Mesenchymal stem cell (in vitro differentiated cells and primary cell): ENCODE measurements at regions not wholly inside any gene's neighbourhood (a gene's known extent, or its start where the extent isn't known, plus 50 kb on each side); places are given as distances from the start of the nearest gene placed in this dataset.
"Not testable (repeated sequence)": the region's sequence is repeated elsewhere in the genome, so short reads cannot be mapped to it uniquely, and the experiment has no call there.

ENCODE experiments used
- DNase-seq: peaks from one replicate; pipeline ENCODE4 v3.0.0-alpha.2; 2013
- H2AFZ ChIP-seq: one replicate; pipeline ENCODE4 v1.6.1; 2013; ENCODE audit warnings: low read depth, mild to moderate bottlenecking, control low read depth, inconsistent platforms, low read length, moderate library complexity
- H2AK5ac ChIP-seq: 2 replicates; pipeline ENCODE4 v1.6.1; 2013; ENCODE audit warnings: low read length, moderate library complexity, mild to moderate bottlenecking, inconsistent platforms; ENCODE audit not compliant: severe bottlenecking
- H2BK120ac ChIP-seq: one replicate; pipeline ENCODE4 v1.6.1; 2013; ENCODE audit warnings: low read depth, mild to moderate bottlenecking, inconsistent platforms, low read length, moderate library complexity
- H2BK12ac ChIP-seq, 2 experiments: one replicate each; pipeline ENCODE4 v1.6.1; 2013; ENCODE audit warnings: inconsistent platforms in 2 of 2, low read length in 2 of 2, mild to moderate bottlenecking in 2 of 2, moderate library complexity in 2 of 2, control low read depth in 1 of 2
- H2BK15ac ChIP-seq: one replicate; pipeline ENCODE4 v1.6.1; 2013; ENCODE audit warnings: mild to moderate bottlenecking, low read depth, inconsistent platforms; ENCODE audit not compliant: poor library complexity, severe bottlenecking
- H2BK5ac ChIP-seq: 2 replicates; pipeline ENCODE4 v1.6.1; 2013; ENCODE audit warnings: low read depth, mild to moderate bottlenecking, low read length, control low read depth, inconsistent platforms; ENCODE audit not compliant: poor library complexity, severe bottlenecking
- H3K14ac ChIP-seq, 2 experiments: one replicate each; pipeline ENCODE4 v1.6.1; 2013; ENCODE audit warnings: inconsistent platforms in 2 of 2, low read length in 2 of 2, control low read depth in 1 of 2, mild to moderate bottlenecking in 1 of 2, moderate library complexity in 1 of 2
- H3K18ac ChIP-seq, 2 experiments: one replicate each; pipeline ENCODE4 v1.6.1; 2013; ENCODE audit warnings: inconsistent platforms in 2 of 2, low read length in 2 of 2, control low read depth in 1 of 2, low read depth in 1 of 2, mild to moderate bottlenecking in 1 of 2
- H3K23ac ChIP-seq, 2 experiments: one replicate each; pipeline ENCODE4 v1.6.1; 2013; ENCODE audit warnings: inconsistent platforms in 2 of 2, low read length in 2 of 2, mild to moderate bottlenecking in 2 of 2, moderate library complexity in 2 of 2, control low read depth in 1 of 2
- H3K27ac ChIP-seq: 2 replicates; pipeline ENCODE4 v1.5.1; 2013; ENCODE audit warnings: mild to moderate bottlenecking, moderate library complexity, low read length, control low read depth, inconsistent platforms; ENCODE audit not compliant: poor library complexity, severe bottlenecking
- H3K27me3 ChIP-seq, 2 experiments: 2 replicates each; pipeline versions ENCODE4 v1.6.1 to v1.7.0; 2013; ENCODE audit warnings: low read length in 2 of 2, mild to moderate bottlenecking in 2 of 2, moderate library complexity in 2 of 2, control low read depth in 1 of 2, inconsistent platforms in 1 of 2; ENCODE audit not compliant: control insufficient read depth in 1 of 2, insufficient read depth in 1 of 2
- H3K36me3 ChIP-seq, 2 experiments: 2 replicates each; pipeline versions ENCODE4 v1.6.1 to v1.7.0; 2013; ENCODE audit warnings: low read length in 2 of 2, control low read depth in 1 of 2, inconsistent platforms in 1 of 2, low read depth in 1 of 2, mild to moderate bottlenecking in 1 of 2; ENCODE audit not compliant: insufficient read depth in 2 of 2, control insufficient read depth in 1 of 2
- H3K4ac ChIP-seq, 2 experiments: one replicate each; pipeline ENCODE4 v1.6.1; 2013; ENCODE audit warnings: inconsistent platforms in 2 of 2, low read length in 2 of 2, mild to moderate bottlenecking in 2 of 2, moderate library complexity in 2 of 2, control low read depth in 1 of 2, low read depth in 1 of 2
- H3K4me1 ChIP-seq: 2 replicates; pipeline ENCODE4 v1.6.1; 2013; ENCODE audit warnings: low read depth, low read length, control low read depth; ENCODE audit not compliant: control insufficient read depth, insufficient read depth
- H3K4me2 ChIP-seq: 2 replicates; pipeline ENCODE4 v1.6.1; 2013; ENCODE audit warnings: low read length, mild to moderate bottlenecking, inconsistent platforms; ENCODE audit not compliant: poor library complexity, severe bottlenecking
- H3K4me3 ChIP-seq, 2 experiments: 2 replicates each; pipeline versions ENCODE4 v1.5.1 to v1.7.0; 2013; ENCODE audit warnings: low read length in 2 of 2, mild to moderate bottlenecking in 2 of 2, control low read depth in 1 of 2, low read depth in 1 of 2; ENCODE audit not compliant: insufficient read depth in 1 of 2
- H3K79me1 ChIP-seq: replicated peaks from 2 replicates; pipeline ENCODE4 v1.6.1; 2013; ENCODE audit warnings: mild to moderate bottlenecking, control low read depth, low read length, inconsistent platforms; ENCODE audit not compliant: poor library complexity, severe bottlenecking
- H3K9ac ChIP-seq: 2 replicates; pipeline ENCODE4 v1.7.0; 2013; ENCODE audit warnings: mild to moderate bottlenecking, low read length, moderate library complexity
- H3K9me3 ChIP-seq: 2 replicates; pipeline ENCODE4 v1.7.0; 2013; ENCODE audit warnings: mild to moderate bottlenecking, low read length; ENCODE audit not compliant: control insufficient read depth
- H4K8ac ChIP-seq: one replicate; pipeline ENCODE4 v1.6.1; 2013; ENCODE audit warnings: inconsistent platforms, mild to moderate bottlenecking, low read length, moderate library complexity
- H4K91ac ChIP-seq: one replicate; pipeline ENCODE4 v1.6.1; 2013; ENCODE audit warnings: mild to moderate bottlenecking, low read length, inconsistent platforms
- WGBS: methylation state at CpG from one replicate; pipeline ENCODE4 v1.1.7; 2013; ENCODE audit warnings: mixed read lengths; 5-methylcytosine and 5-hydroxymethylcytosine counted together

DNA sequence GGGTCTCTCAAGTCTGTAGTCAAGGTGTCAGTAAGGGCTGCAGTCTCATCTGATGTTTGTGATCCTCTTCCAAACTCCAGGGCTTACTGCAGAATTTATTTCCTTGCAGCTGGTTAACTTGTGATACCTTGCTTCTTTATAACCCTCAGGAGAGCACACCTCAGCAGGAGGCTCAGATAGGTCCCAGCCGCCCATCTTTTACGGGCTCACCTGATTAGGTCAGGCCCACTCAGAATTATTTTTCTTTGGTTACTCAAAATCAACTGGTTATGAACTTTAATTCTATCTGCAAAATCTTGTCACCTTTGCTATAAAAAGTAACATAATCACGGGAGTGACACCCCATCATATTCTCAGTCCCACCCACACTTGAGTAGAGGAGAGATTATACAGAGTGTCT lies 99.9 kb upstream of the BEND4 start:
- no peak overlapping the region for H3K14ac ChIP-seq
- no peak overlapping the region for H2BK120ac ChIP-seq
- no peaks in the 10 kb centered on the region for H3K36me3 ChIP-seq
- no peak overlapping the region for H3K4me3 ChIP-seq
- no peak overlapping the region for H2BK15ac ChIP-seq
- H3K4me2 ChIP-seq = no peak overlapping the region
- H3K4me1 ChIP-seq = no peaks in the 10 kb centered on the region
- no peak overlapping the region for H3K9ac ChIP-seq
- H3K9me3 ChIP-seq = no peaks in the 10 kb centered on the region
- no peak overlapping the region for H2BK12ac ChIP-seq
- no peak overlapping the region for H2AK5ac ChIP-seq
- no peak overlapping the region for H3K4ac ChIP-seq
- no peak overlapping the region for H3K27ac ChIP-seq
- no peaks in the 10 kb centered on the region for H3K79me1 ChIP-seq
- no peak overlapping the region for H4K8ac ChIP-seq
- no peak overlapping the region for H3K23ac ChIP-seq
- H4K91ac ChIP-seq = no peak overlapping the region
- peaks cover 0 to 18% of the 10 kb centered on the region in 2 experiments for H3K27me3 ChIP-seq
- H3K18ac ChIP-seq = no peak overlapping the region
- no peak for DNase-seq
- no peak overlapping the region for H2AFZ ChIP-seq
- WGBS = 92% methylated on average over 3 of the region's 3 CpGs
- H2BK5ac ChIP-seq = no peak overlapping the region

DNA sequence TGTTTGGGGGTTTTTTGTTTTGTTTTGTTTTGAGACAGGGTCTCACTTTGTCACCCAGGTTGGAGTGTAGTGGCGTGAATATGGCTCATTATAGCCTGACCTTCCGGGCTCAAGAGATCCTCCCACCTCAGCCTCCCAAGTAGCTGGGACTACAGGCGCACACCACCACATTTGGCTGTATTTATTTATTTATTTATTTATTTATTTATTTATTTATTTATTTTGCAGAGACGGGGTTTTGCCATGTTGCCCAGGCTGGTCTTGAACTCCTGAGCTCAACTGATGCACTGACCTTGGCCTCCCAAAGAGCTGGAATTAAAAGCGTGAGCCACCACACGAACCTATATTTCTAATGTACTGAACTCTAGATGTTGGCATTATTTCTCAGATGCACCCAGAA lies 105.2 kb upstream of the BEND4 start:
- H3K4me1 ChIP-seq, H3K4me2 ChIP-seq, H2AFZ ChIP-seq, H2BK12ac ChIP-seq, H4K8ac ChIP-seq, H3K27me3 ChIP-seq, H3K4me3 ChIP-seq, H3K14ac ChIP-seq, H2BK5ac ChIP-seq, H3K23ac ChIP-seq, H4K91ac ChIP-seq, H2AK5ac ChIP-seq, DNase-seq, H3K27ac ChIP-seq, H2BK120ac ChIP-seq, H3K4ac ChIP-seq, H3K36me3 ChIP-seq, H2BK15ac ChIP-seq, H3K9me3 ChIP-seq, H3K79me1 ChIP-seq, H3K9ac ChIP-seq, H3K18ac ChIP-seq: not testable (repeated sequence)
- 92% methylated on average over 3 of the region's 6 CpGs for WGBS

GRCh38 chr4:42262701-42263490 lies 110.4 kb upstream of the BEND4 start:
- H4K91ac ChIP-seq = no peak overlapping the region
- H3K36me3 ChIP-seq = no peaks in the 10 kb centered on the region
- 90% methylated on average over 1 of the region's 8 CpGs for WGBS
- H3K79me1 ChIP-seq = no peaks in the 10 kb centered on the region
- no peak overlapping the region for H3K23ac ChIP-seq
- no peaks in the 10 kb centered on the region for H3K4me1 ChIP-seq
- H3K27ac ChIP-seq = no peak overlapping the region
- H3K14ac ChIP-seq = no peak overlapping the region
- H3K18ac ChIP-seq = no peak overlapping the region
- peak; percentile 55 for DNase-seq
- peak overlapping the region; percentile 37 for H4K8ac ChIP-seq
- no peak overlapping the region for H2BK5ac ChIP-seq
- no peak overlapping the region for H2AFZ ChIP-seq
- no peaks in the 10 kb centered on the region for H3K27me3 ChIP-seq
- H2BK12ac ChIP-seq = no peak overlapping the region
- no peaks in the 10 kb centered on the region for H3K9me3 ChIP-seq
- no peak overlapping the region for H2BK15ac ChIP-seq
- no peak overlapping the region for H3K4ac ChIP-seq
- no peak overlapping the region for H3K4me3 ChIP-seq
- no peak overlapping the region for H2BK120ac ChIP-seq
- no peak overlapping the region for H3K4me2 ChIP-seq
- H2AK5ac ChIP-seq = no peak overlapping the region
- H3K9ac ChIP-seq = no peak overlapping the region

DNA sequence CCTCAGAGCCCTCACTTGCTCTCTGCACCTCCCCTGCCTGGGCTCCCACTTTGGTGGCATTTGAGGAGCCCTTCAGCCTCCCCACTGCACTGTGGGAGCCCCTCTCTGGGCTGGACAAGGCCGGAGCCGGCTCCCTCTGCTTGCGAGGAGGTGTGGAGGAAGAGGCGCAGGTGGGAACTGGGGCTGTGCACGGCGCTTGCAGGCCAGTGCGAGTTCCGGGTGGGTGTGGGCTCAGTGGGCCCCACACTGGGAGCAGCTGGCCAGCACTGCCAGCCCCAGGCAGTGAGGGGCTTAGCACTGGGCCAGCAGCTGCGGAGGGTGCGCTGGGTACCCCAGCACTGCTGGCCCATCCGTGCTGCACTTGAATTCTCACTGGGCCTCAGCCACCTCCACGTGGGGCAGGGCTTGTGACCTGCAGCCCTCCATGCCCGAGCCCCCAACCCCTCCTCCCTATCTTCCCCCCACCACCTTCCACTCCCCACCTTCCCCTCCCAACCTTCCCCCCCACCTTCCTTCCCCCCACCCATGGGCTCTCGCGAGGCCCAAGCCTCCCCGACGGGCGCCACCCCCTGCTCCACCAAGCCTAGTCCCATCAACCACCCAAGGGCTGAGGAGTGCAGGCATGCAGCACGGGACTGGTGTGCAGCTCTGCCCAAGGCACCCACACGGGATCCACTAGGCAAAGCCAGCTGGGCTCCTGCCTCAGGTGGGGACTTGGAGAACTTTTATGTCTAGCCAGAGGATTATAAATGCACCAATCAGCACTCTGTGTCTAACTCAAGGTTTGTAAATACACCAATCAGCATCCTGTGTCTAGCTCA lies 113.5 kb upstream of the BEND4 start:
- Histone ChIP-seq H3K23ac (no peak overlapping the region), H3K4me2 (no peak overlapping the region), H3K36me3 (no peaks in the 10 kb centered on the region), H4K8ac (no peak overlapping the region), H2BK120ac (no peak overlapping the region), H2BK15ac (no peak overlapping the region), H2AFZ (no peak overlapping the region), H3K27ac (no peak overlapping the region), H3K79me1 (no peaks in the 10 kb centered on the region), H2AK5ac (no peak overlapping the region), H2BK12ac (no peak overlapping the region), H3K4me3 (no peak overlapping the region), H3K14ac (no peak overlapping the region), H2BK5ac (no peak overlapping the region), H3K4me1 (no peaks in the 10 kb centered on the region), H4K91ac (peak overlapping the region; percentile 39), H3K9me3 (no peaks in the 10 kb centered on the region), H3K27me3 (no peaks in the 10 kb centered on the region), H3K18ac (no peak overlapping the region), H3K9ac (no peak overlapping the region), H3K4ac (no peak overlapping the region)
- 91% methylated on average over 16 of the region's 20 CpGs for whole genome bisulfite sequencing
- DNase-seq = no peak
